ENCODE measurements at regions not wholly inside any gene's neighbourhood (a gene's known extent, or its start where the extent isn't known, plus 50 kb on each side); places are given as distances from the start of the nearest gene placed in this dataset.

DNA sequence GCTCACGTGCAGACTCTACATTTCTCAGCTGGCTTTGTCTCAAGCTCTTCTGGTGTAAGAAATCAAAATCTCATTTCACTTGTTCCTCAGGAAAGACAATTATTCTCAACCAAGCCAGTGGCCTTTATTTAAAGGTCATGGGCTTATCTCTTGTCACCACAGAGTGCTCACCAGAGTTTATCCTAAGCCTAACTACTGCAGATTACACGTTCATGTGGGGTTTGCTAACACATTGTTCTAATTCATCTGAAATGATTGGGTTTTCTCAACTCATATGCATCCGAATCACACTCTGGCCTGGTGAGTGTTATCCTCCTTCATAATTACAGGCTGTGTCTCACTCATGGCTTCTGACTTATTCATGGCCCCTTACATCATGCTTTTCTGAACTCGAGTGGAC, 83.3 kb upstream of the TSC22D2 start:
- Histone ChIP-seq H2AFZ (ENCODE audit: control insufficient read depth, low read length) (no peak overlapping the region), H3K4me2 (ENCODE audit: control insufficient read depth, extremely low read depth, insufficient read depth, low read depth, low read length) (no peak overlapping the region), H4K20me1 (ENCODE audit: control insufficient read depth, extremely low read depth, insufficient read depth, low read length) (no peaks in the 10 kb centered on the region), H3K36me3 (ENCODE audit: control insufficient read depth in 2 of 2, extremely low read depth in 1 of 2, insufficient read depth in 2 of 2, low read length in 2 of 2) (no peaks in the 10 kb centered on the region), H3K9me1 (ENCODE audit: control insufficient read depth, extremely low read depth, insufficient read depth, low read length) (no peaks in the 10 kb centered on the region), H3K9ac (ENCODE audit: control insufficient read depth, extremely low read depth, insufficient read depth, low read length) (no peak overlapping the region), H3K27me3 (ENCODE audit: control insufficient read depth, extremely low read depth, insufficient read depth, low read length) (no peaks in the 10 kb centered on the region), H3K4me3 (ENCODE audit: control insufficient read depth in 2 of 3, extremely low read depth in 1 of 3, insufficient read depth in 2 of 3, low read depth in 1 of 3, low read length in 3 of 3) (no peak overlapping the region), H3K27ac (ENCODE audit: control insufficient read depth, insufficient read depth, low read length) (no peak overlapping the region), H3K9me3 (ENCODE audit: control insufficient read depth, low read depth, low read length) (no peaks in the 10 kb centered on the region), H3K4me1 (ENCODE audit: control insufficient read depth, extremely low read depth, insufficient read depth, low read length) (peaks cover 5% of the 10 kb centered on the region), H3K79me2 (ENCODE audit: control insufficient read depth, insufficient read depth, low read length) (no peaks in the 10 kb centered on the region)
- TF ChIP-seq, protein P1, sequence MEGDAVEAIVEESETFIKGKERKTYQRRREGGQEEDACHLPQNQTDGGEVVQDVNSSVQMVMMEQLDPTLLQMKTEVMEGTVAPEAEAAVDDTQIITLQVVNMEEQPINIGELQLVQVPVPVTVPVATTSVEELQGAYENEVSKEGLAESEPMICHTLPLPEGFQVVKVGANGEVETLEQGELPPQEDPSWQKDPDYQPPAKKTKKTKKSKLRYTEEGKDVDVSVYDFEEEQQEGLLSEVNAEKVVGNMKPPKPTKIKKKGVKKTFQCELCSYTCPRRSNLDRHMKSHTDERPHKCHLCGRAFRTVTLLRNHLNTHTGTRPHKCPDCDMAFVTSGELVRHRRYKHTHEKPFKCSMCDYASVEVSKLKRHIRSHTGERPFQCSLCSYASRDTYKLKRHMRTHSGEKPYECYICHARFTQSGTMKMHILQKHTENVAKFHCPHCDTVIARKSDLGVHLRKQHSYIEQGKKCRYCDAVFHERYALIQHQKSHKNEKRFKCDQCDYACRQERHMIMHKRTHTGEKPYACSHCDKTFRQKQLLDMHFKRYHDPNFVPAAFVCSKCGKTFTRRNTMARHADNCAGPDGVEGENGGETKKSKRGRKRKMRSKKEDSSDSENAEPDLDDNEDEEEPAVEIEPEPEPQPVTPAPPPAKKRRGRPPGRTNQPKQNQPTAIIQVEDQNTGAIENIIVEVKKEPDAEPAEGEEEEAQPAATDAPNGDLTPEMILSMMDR (optimal IDR thresholded peaks at IDR 0.05 in 1 of 3, IDR thresholded peaks at IDR 0.05 in 1 of 3, conservative IDR thresholded peaks at IDR 0.05 in 1 of 3; ENCODE audit: extremely low read depth in 1 of 3, insufficient read depth in 2 of 3, low read length in 3 of 3) = no peak
- TF ChIP-seq EZH2 (IDR thresholded peaks at IDR 0.05; ENCODE audit: low read length) = no peak
- dilution Hi-C loops (cut with MboI; ENCODE audit: extremely low pct_ligation_motif_present, low sequenced_read_pairs) = no loop called here
- no peak for DNase-seq (ENCODE audit: low read depth, low spot score)
- FAIRE-seq = no peak

DNA sequence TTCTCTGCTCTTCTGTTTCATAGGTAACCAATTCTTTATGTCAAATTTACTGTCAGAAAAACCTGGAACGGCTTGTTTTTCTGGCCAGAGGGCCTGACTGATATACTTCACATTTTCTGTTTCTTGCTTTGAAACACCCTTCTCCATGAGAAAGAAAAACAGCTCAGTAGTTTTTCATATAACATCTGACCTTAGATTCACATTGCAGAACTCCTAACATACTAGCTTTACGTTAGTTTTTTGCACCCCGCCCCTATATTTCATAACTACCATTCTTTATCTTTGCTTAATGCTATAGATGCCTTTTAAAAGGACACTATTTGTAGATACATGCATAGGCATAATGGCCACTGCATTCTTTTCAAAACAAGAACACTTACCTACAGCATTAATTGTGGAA, 83.9 kb upstream of the TSC22D2 start:
- Histone ChIP-seq H3K27ac (ENCODE audit: control insufficient read depth, insufficient read depth, low read length) (no peak overlapping the region), H2AFZ (ENCODE audit: control insufficient read depth, low read length) (no peak overlapping the region), H3K36me3 (ENCODE audit: control insufficient read depth in 2 of 2, extremely low read depth in 1 of 2, insufficient read depth in 2 of 2, low read length in 2 of 2) (no peaks in the 10 kb centered on the region), H3K79me2 (ENCODE audit: control insufficient read depth, insufficient read depth, low read length) (no peaks in the 10 kb centered on the region), H3K9me1 (ENCODE audit: control insufficient read depth, extremely low read depth, insufficient read depth, low read length) (no peaks in the 10 kb centered on the region), H3K9ac (ENCODE audit: control insufficient read depth, extremely low read depth, insufficient read depth, low read length) (no peak overlapping the region), H4K20me1 (ENCODE audit: control insufficient read depth, extremely low read depth, insufficient read depth, low read length) (no peaks in the 10 kb centered on the region), H3K9me3 (ENCODE audit: control insufficient read depth, low read depth, low read length) (no peaks in the 10 kb centered on the region), H3K27me3 (ENCODE audit: control insufficient read depth, extremely low read depth, insufficient read depth, low read length) (no peaks in the 10 kb centered on the region), H3K4me3 (ENCODE audit: control insufficient read depth in 2 of 3, extremely low read depth in 1 of 3, insufficient read depth in 2 of 3, low read depth in 1 of 3, low read length in 3 of 3) (no peak overlapping the region), H3K4me2 (ENCODE audit: control insufficient read depth, extremely low read depth, insufficient read depth, low read depth, low read length) (no peak overlapping the region), H3K4me1 (ENCODE audit: control insufficient read depth, extremely low read depth, insufficient read depth, low read length) (peaks cover 6% of the 10 kb centered on the region)
- dilution Hi-C loops (cut with MboI; ENCODE audit: extremely low pct_ligation_motif_present, low sequenced_read_pairs) = no loop called here
- no peak for DNase-seq (ENCODE audit: low read depth, low spot score)
- FAIRE-seq = no peak
- TF ChIP-seq, protein P1 (optimal IDR thresholded peaks at IDR 0.05 in 1 of 3, IDR thresholded peaks at IDR 0.05 in 1 of 3, conservative IDR thresholded peaks at IDR 0.05 in 1 of 3; ENCODE audit: extremely low read depth in 1 of 3, insufficient read depth in 2 of 3, low read length in 3 of 3) = no peak
- TF ChIP-seq EZH2 (IDR thresholded peaks at IDR 0.05; ENCODE audit: low read length) = no peak
